ENCODE measurements at regions not wholly inside any gene's neighbourhood (a gene's known extent, or its start where the extent isn't known, plus 50 kb on each side); places are given as distances from the start of the nearest gene placed in this dataset.
A peak's percentile ranks its signal among the peaks of the same experiment; 100 is the strongest.
"Not testable (repeated sequence)": the region's sequence is repeated elsewhere in the genome, so short reads cannot be mapped to it uniquely, and the experiment has no call there.

DNA sequence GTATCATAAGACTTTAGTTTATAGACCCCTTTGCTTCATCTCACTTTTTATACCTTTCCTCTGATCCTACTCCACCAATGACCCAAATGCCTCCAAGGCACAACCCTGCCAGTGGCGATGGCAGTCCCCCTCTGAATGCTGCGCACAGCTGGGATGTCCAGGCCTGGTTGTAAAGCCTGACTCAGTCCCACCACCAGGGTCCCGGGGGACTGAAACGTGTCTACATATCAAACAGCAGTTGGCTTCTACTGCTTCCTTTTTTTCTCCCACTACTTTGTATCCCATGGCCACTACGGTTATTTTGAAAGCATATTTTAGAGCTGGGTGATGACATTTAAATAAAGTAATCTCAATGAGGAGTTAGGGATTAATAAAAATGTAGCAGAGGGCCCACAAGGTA, 329.8 kb upstream of the PSMD7 start:
- no peak for DNase-seq
- Histone ChIP-seq H3K36me3 (ENCODE audit: control insufficient read depth, insufficient read depth, low read length) (no peaks in the 10 kb centered on the region), H3K27me3 (ENCODE audit: control insufficient read depth, insufficient read depth, low read length) (no peaks in the 10 kb centered on the region), H3K4me1 (ENCODE audit: control insufficient read depth, insufficient read depth, low read length) (no peaks in the 10 kb centered on the region), H3K9me3 (ENCODE audit: control insufficient read depth, low read depth, low read length) (no peaks in the 10 kb centered on the region), H3K4me3 (ENCODE audit: low read length) (no peak overlapping the region), H3K27ac (ENCODE audit: low read length) (no peak overlapping the region)
- WGBS (ENCODE audit: insufficient coverage, low lambda C conversion rate) = 80% methylated on average over 1 of the region's 5 CpGs

- no peak overlapping the region for H3K27ac ChIP-seq (ENCODE audit: low read length)
- H3K4me3 ChIP-seq (ENCODE audit: low read length) = no peak overlapping the region
- H3K4me1 ChIP-seq (ENCODE audit: control insufficient read depth, insufficient read depth, low read length) = no peaks in the 10 kb centered on the region
- H3K36me3 ChIP-seq (ENCODE audit: control insufficient read depth, insufficient read depth, low read length) = no peaks in the 10 kb centered on the region
- DNase-seq = no peak
- no peaks in the 10 kb centered on the region for H3K9me3 ChIP-seq (ENCODE audit: control insufficient read depth, low read depth, low read length)
- no peaks in the 10 kb centered on the region for H3K27me3 ChIP-seq (ENCODE audit: control insufficient read depth, insufficient read depth, low read length)
- no CpG with 5 or more reads among the region's 3 CpGs for WGBS (ENCODE audit: insufficient coverage, low lambda C conversion rate)
Measured at GRCh38 chr16:73965591-73965990, 331.0 kb upstream of the PSMD7 start.

GRCh38 chr16:73956587-73957494, 339.8 kb upstream of the PSMD7 start:
- Histone ChIP-seq H3K4me3 (ENCODE audit: low read length) (no peak overlapping the region), H3K27me3 (ENCODE audit: control insufficient read depth, insufficient read depth, low read length) (no peaks in the 10 kb centered on the region), H3K27ac (ENCODE audit: low read length) (no peak overlapping the region), H3K36me3 (ENCODE audit: control insufficient read depth, insufficient read depth, low read length) (no peaks in the 10 kb centered on the region), H3K9me3 (ENCODE audit: control insufficient read depth, low read depth, low read length) (no peaks in the 10 kb centered on the region), H3K4me1 (ENCODE audit: control insufficient read depth, insufficient read depth, low read length) (no peaks in the 10 kb centered on the region)
- peak; percentile 21 to 26 for DNase-seq
- 11% methylated on average over 3 of the region's 10 CpGs for WGBS (ENCODE audit: insufficient coverage, low lambda C conversion rate)

GRCh38 chr16:73955702-73956101, 340.9 kb upstream of the PSMD7 start:
- no peaks in the 10 kb centered on the region for H3K27me3 ChIP-seq (ENCODE audit: control insufficient read depth, insufficient read depth, low read length)
- no peaks in the 10 kb centered on the region for H3K4me1 ChIP-seq (ENCODE audit: control insufficient read depth, insufficient read depth, low read length)
- H3K36me3 ChIP-seq (ENCODE audit: control insufficient read depth, insufficient read depth, low read length) = no peaks in the 10 kb centered on the region
- no peaks in the 10 kb centered on the region for H3K9me3 ChIP-seq (ENCODE audit: control insufficient read depth, low read depth, low read length)
- 67% methylated on average over 4 of the region's 11 CpGs for WGBS (ENCODE audit: insufficient coverage, low lambda C conversion rate)
- no peak overlapping the region for H3K27ac ChIP-seq (ENCODE audit: low read length)
- no peak overlapping the region for H3K4me3 ChIP-seq (ENCODE audit: low read length)
- no peak for DNase-seq

- no peak for DNase-seq
- H3K36me3 ChIP-seq (ENCODE audit: control insufficient read depth, insufficient read depth, low read length) = no peaks in the 10 kb centered on the region
- 75% methylated on average over 1 of the region's 1 CpG for WGBS (ENCODE audit: insufficient coverage, low lambda C conversion rate)
- H3K4me3 ChIP-seq (ENCODE audit: low read length) = no peak overlapping the region
- no peaks in the 10 kb centered on the region for H3K4me1 ChIP-seq (ENCODE audit: control insufficient read depth, insufficient read depth, low read length)
- no peaks in the 10 kb centered on the region for H3K27me3 ChIP-seq (ENCODE audit: control insufficient read depth, insufficient read depth, low read length)
- no peaks in the 10 kb centered on the region for H3K9me3 ChIP-seq (ENCODE audit: control insufficient read depth, low read depth, low read length)
- H3K27ac ChIP-seq (ENCODE audit: low read length) = no peak overlapping the region
Measured at GRCh38 chr16:73955255-73955654, 341.4 kb upstream of the PSMD7 start.

GRCh38 chr16:73951481-73951880, 345.1 kb upstream of the PSMD7 start:
- Histone ChIP-seq H3K36me3 (ENCODE audit: control insufficient read depth, insufficient read depth, low read length) (no peaks in the 10 kb centered on the region), H3K9me3 (ENCODE audit: control insufficient read depth, low read depth, low read length) (no peaks in the 10 kb centered on the region), H3K4me3 (ENCODE audit: low read length) (no peak overlapping the region), H3K4me1 (ENCODE audit: control insufficient read depth, insufficient read depth, low read length) (no peaks in the 10 kb centered on the region), H3K27me3 (ENCODE audit: control insufficient read depth, insufficient read depth, low read length) (no peaks in the 10 kb centered on the region), H3K27ac (ENCODE audit: low read length) (no peak overlapping the region)
- peak; percentile 9 to 37 for DNase-seq
- whole genome bisulfite sequencing (ENCODE audit: insufficient coverage, low lambda C conversion rate) = no CpG with 5 or more reads among the region's 3 CpGs

- no peak overlapping the region for H3K27ac ChIP-seq (ENCODE audit: low read length)
Measured at GRCh38 chr16:73949574-73950320, 346.9 kb upstream of the PSMD7 start.

GRCh38 chr16:73945631-73946030, 351.0 kb upstream of the PSMD7 start:
- 100% methylated on average over 1 of the region's 4 CpGs for WGBS (ENCODE audit: insufficient coverage, low lambda C conversion rate)
- no peak overlapping the region for H3K4me3 ChIP-seq (ENCODE audit: low read length)
- DNase-seq = no peak
- H3K36me3 ChIP-seq (ENCODE audit: control insufficient read depth, insufficient read depth, low read length) = no peaks in the 10 kb centered on the region
- no peak overlapping the region for H3K27ac ChIP-seq (ENCODE audit: low read length)
- no peaks in the 10 kb centered on the region for H3K9me3 ChIP-seq (ENCODE audit: control insufficient read depth, low read depth, low read length)
- no peaks in the 10 kb centered on the region for H3K4me1 ChIP-seq (ENCODE audit: control insufficient read depth, insufficient read depth, low read length)
- H3K27me3 ChIP-seq (ENCODE audit: control insufficient read depth, insufficient read depth, low read length) = no peaks in the 10 kb centered on the region

More at GRCh38 chr16:73949574-73950320, 346.9 kb upstream of the PSMD7 start:
- Histone ChIP-seq H3K4me1 (ENCODE audit: control insufficient read depth, insufficient read depth, low read length) (no peaks in the 10 kb centered on the region), H3K27me3 (ENCODE audit: control insufficient read depth, insufficient read depth, low read length) (no peaks in the 10 kb centered on the region), H3K4me3 (ENCODE audit: low read length) (no peak overlapping the region), H3K9me3 (ENCODE audit: control insufficient read depth, low read depth, low read length) (no peaks in the 10 kb centered on the region), H3K36me3 (ENCODE audit: control insufficient read depth, insufficient read depth, low read length) (no peaks in the 10 kb centered on the region)
- DNase-seq = peak; percentile 16 to 31
- WGBS (ENCODE audit: insufficient coverage, low lambda C conversion rate) = 60% methylated on average over 1 of the region's 7 CpGs

DNA sequence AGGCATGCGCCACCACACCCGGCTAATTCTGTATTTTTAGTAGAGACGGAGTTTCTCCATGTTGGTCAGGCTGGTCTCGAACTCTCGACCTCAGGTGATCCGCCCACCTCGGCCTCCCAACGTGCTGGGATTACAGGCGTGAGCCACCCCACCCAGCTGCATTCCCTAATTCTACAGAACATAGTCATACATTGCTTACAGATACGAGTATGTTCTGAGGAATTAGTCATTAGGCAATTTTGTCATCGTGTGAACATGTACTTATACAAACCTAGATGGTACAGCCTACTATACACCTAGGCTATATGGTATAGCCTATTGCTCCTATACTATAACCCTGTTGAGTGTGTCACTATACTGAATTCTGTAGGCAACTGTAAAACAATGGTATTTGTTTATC, 353.4 kb upstream of the PSMD7 start:
- H3K27me3 ChIP-seq (ENCODE audit: control insufficient read depth, insufficient read depth, low read length); H3K4me3 ChIP-seq (ENCODE audit: low read length); H3K9me3 ChIP-seq (ENCODE audit: control insufficient read depth, low read depth, low read length); DNase-seq; H3K4me1 ChIP-seq (ENCODE audit: control insufficient read depth, insufficient read depth, low read length); H3K36me3 ChIP-seq (ENCODE audit: control insufficient read depth, insufficient read depth, low read length); H3K27ac ChIP-seq (ENCODE audit: low read length): not testable (repeated sequence)
- WGBS (ENCODE audit: insufficient coverage, low lambda C conversion rate) = no CpG with 5 or more reads among the region's 11 CpGs

- H3K4me3 ChIP-seq (ENCODE audit: low read length); H3K4me1 ChIP-seq (ENCODE audit: control insufficient read depth, insufficient read depth, low read length); H3K9me3 ChIP-seq (ENCODE audit: control insufficient read depth, low read depth, low read length); DNase-seq; H3K27ac ChIP-seq (ENCODE audit: low read length); H3K27me3 ChIP-seq (ENCODE audit: control insufficient read depth, insufficient read depth, low read length); H3K36me3 ChIP-seq (ENCODE audit: control insufficient read depth, insufficient read depth, low read length): not testable (repeated sequence)
- WGBS (ENCODE audit: insufficient coverage, low lambda C conversion rate) = no CpG with 5 or more reads among the region's 7 CpGs
Measured at GRCh38 chr16:73940786-73941185, 355.8 kb upstream of the PSMD7 start.

All from large intestine (tissue), 3 donors.